IMR-90 (cell line): ENCODE measurements at regions not wholly inside any gene's neighbourhood (a gene's known extent, or its start where the extent isn't known, plus 50 kb on each side); places are given as distances from the start of the nearest gene placed in this dataset.

ENCODE experiments used
- ATAC-seq: fragments of 200-7000 bp; cut with Tn5 transposase; 2 replicates; pipeline ENCODE4 v1.9.1; 2020; ENCODE audit warnings: low read depth, mild to moderate bottlenecking, moderate library complexity
- BruUV-seq: library from RNA; stranded (reverse); fragments of 400-500 nt; replicated peaks from 2 replicates; lab custom pipeline; 2021; lab: Mats Ljungman, UMichigan
- CTCF ChIA-PET: fragments of 300-600 bp; formaldehyde crosslinking; extraction: SDS; loops from one replicate; lab custom pipeline; 2021; ENCODE audit warnings: antibody characterized with exemption; lab: Yijun Ruan, JAX
- POLR2A ChIA-PET: fragments of 300-600 bp; sonication (Branson Sonifier 250); formaldehyde crosslinking; loops from one replicate; lab custom pipeline; 2022; ENCODE audit warnings: antibody characterized with exemption; ENCODE audit not compliant: unreplicated experiment; lab: Charles Lee
- DNase-seq: peaks from one replicate; pipeline ENCODE4 v3.0.0; 2013
- H2AFZ ChIP-seq: replicated peaks from 2 replicates; pipeline ENCODE3; 2013; ENCODE audit warnings: low read length, mild to moderate bottlenecking; ENCODE audit not compliant: poor library complexity
- H2AK5ac ChIP-seq: 2 replicates; pipeline ENCODE4 v1.6.1; 2013; ENCODE audit warnings: low read depth, low read length, inconsistent platforms
- H2AK9ac ChIP-seq: replicated peaks from 2 replicates; pipeline ENCODE3; 2013; ENCODE audit warnings: mild to moderate bottlenecking, low read depth, low read length, moderate library complexity; ENCODE audit not compliant: poor library complexity
- H2BK120ac ChIP-seq: 2 replicates; pipeline ENCODE4 v1.6.1; 2013; ENCODE audit warnings: low read depth, low read length, inconsistent platforms
- H2BK15ac ChIP-seq: 3 replicates; pipeline ENCODE4 v1.6.1; 2013; ENCODE audit warnings: low read depth, low read length, inconsistent platforms
- H2BK20ac ChIP-seq: 2 replicates; pipeline ENCODE4 v1.6.1; 2013; ENCODE audit warnings: low read depth, mild to moderate bottlenecking, inconsistent platforms, low read length, moderate library complexity
- H2BK5ac ChIP-seq: 2 replicates; pipeline ENCODE4 v1.6.1; 2013; ENCODE audit warnings: mild to moderate bottlenecking, low read depth, low read length, inconsistent platforms; ENCODE audit not compliant: poor library complexity, severe bottlenecking
- H3K14ac ChIP-seq: replicated peaks from 2 replicates; pipeline ENCODE4 v1.6.1; 2013; ENCODE audit warnings: low read depth, low read length, inconsistent platforms
- H3K18ac ChIP-seq: 2 replicates; pipeline ENCODE4 v1.6.1; 2013; ENCODE audit warnings: low read depth, low read length, control low read depth
- H3K23ac ChIP-seq: 2 replicates; pipeline ENCODE4 v1.6.1; 2013; ENCODE audit warnings: low read depth, low read length, inconsistent platforms
- H3K27ac ChIP-seq: 2 replicates; pipeline ENCODE4 v1.5.1; 2013; ENCODE audit warnings: mild to moderate bottlenecking, control low read depth, low read length; ENCODE audit not compliant: insufficient read depth
- H3K27me3 ChIP-seq: 2 replicates; pipeline ENCODE4 v1.6.1; 2013; ENCODE audit warnings: low read length; ENCODE audit not compliant: control insufficient read depth, insufficient read depth
- H3K36me3 ChIP-seq: 2 replicates; pipeline ENCODE4 v1.6.1; 2013; ENCODE audit warnings: low read length, mixed read lengths; ENCODE audit not compliant: control insufficient read depth, insufficient read depth
- H3K4ac ChIP-seq: 2 replicates; pipeline ENCODE4 v1.6.1; 2013; ENCODE audit warnings: low read depth, low read length, inconsistent platforms
- H3K4me1 ChIP-seq: 2 replicates; pipeline ENCODE4 v1.6.1; 2013; ENCODE audit warnings: low read length, mixed read lengths; ENCODE audit not compliant: control insufficient read depth, insufficient read depth
- H3K4me2 ChIP-seq: 2 replicates; pipeline ENCODE4 v1.6.1; 2013; ENCODE audit warnings: low read depth, mild to moderate bottlenecking, control low read depth, low read length, moderate library complexity
- H3K4me3 ChIP-seq: 2 replicates; pipeline ENCODE4 v1.5.1; 2013; ENCODE audit warnings: low read depth, mild to moderate bottlenecking, control low read depth, low read length, moderate library complexity; ENCODE audit not compliant: insufficient read depth
- H3K56ac ChIP-seq: 2 replicates; pipeline ENCODE4 v1.6.1; 2013; ENCODE audit warnings: low read length, inconsistent platforms; ENCODE audit not compliant: insufficient read depth; ENCODE audit errors: extremely low read depth
- H3K79me1 ChIP-seq, 2 experiments: 2 replicates each; pipeline ENCODE4 v1.6.1; 2013; ENCODE audit warnings: low read length in 2 of 2, inconsistent platforms in 1 of 2, low read depth in 1 of 2
- H3K9ac ChIP-seq: 2 replicates; pipeline ENCODE4 v1.6.1; 2013; ENCODE audit warnings: low read depth, low read length, control low read depth
- H3K9me1 ChIP-seq: 2 replicates; pipeline ENCODE4 v1.6.1; 2013; ENCODE audit warnings: low read length, inconsistent platforms; ENCODE audit not compliant: insufficient read depth
- H3K9me3 ChIP-seq: 2 replicates; pipeline ENCODE4 v1.6.1; 2013; ENCODE audit warnings: low read length; ENCODE audit not compliant: control insufficient read depth, insufficient read depth
- H4K20me1 ChIP-seq: 2 replicates; pipeline ENCODE4 v1.6.1; 2013; ENCODE audit warnings: low read length, inconsistent platforms; ENCODE audit not compliant: insufficient read depth
- H4K5ac ChIP-seq: 2 replicates; pipeline ENCODE4 v1.6.1; 2013; ENCODE audit warnings: mild to moderate bottlenecking, low read depth, low read length, control low read depth
- H4K8ac ChIP-seq, 2 experiments: 2 replicates each; pipeline ENCODE4 v1.6.1; 2013; ENCODE audit warnings: low read depth in 2 of 2, low read length in 2 of 2, control low read depth in 1 of 2, inconsistent platforms in 1 of 2
- H4K91ac ChIP-seq: 2 replicates; pipeline ENCODE4 v1.6.1; 2013; ENCODE audit warnings: low read depth, low read length, inconsistent platforms; ENCODE audit not compliant: insufficient read depth
- BHLHE40 ChIP-seq: fragments of 150-350 bp; IDR thresholded peaks from 2 replicates; pipeline ENCODE4 v1.6.1; 2016; ENCODE audit warnings: mild to moderate bottlenecking, low read depth, low read length
- FOS ChIP-seq: fragments of 150-350 bp; IDR thresholded peaks from 2 replicates; pipeline ENCODE4 v1.6.1; 2016; ENCODE audit warnings: low read depth, low read length
- POLR2A ChIP-seq: IDR thresholded peaks from 2 replicates; pipeline ENCODE4 v1.6.1; 2012; ENCODE audit warnings: mild to moderate bottlenecking, low read depth, low read length
- WGBS, 2 experiments: methylation state at CpG; one replicate each; pipeline versions ENCODE4 v1.1.5 to v1.1.7; 2013; ENCODE audit warnings: missing lambda C conversion rate in 2 of 2; ENCODE audit not compliant: insufficient read length in 1 of 2; ENCODE audit errors: extremely low coverage in 2 of 2; 5-methylcytosine and 5-hydroxymethylcytosine counted together
- dilution Hi-C: fragments of 300-500 bp; cut with HindIII; formaldehyde crosslinking; loops from one replicate; pipeline ENCODE4 v1.14.3; 2018; ENCODE audit warnings: low sequenced_read_pairs; ENCODE audit not compliant: unreplicated experiment
- in situ Hi-C: fragments of 300-500 bp; cut with MboI; formaldehyde crosslinking; loops from 3 replicates; pipeline ENCODE4 v1.14.3; 2019; ENCODE audit warnings: low sequenced_read_pairs, inconsistent platforms, mixed read lengths
- intact Hi-C: fragments of 100-400 bp; cut with micrococcal nuclease; formaldehyde crosslinking; loops from 2 replicates; pipeline ENCODE4 v1.10.0; 2022

- Histone ChIP-seq H3K56ac (no peak overlapping the region), H3K79me1 (no peaks in the 10 kb centered on the region), H3K18ac (no peak overlapping the region), H4K91ac (no peak overlapping the region), H2BK5ac (no peak overlapping the region), H4K5ac (no peak overlapping the region), H3K4me2 (no peak overlapping the region), H2BK20ac (no peak overlapping the region), H3K9me1 (no peaks in the 10 kb centered on the region), H2BK15ac (no peak overlapping the region), H3K27ac (no peak overlapping the region), H2AFZ (no peak overlapping the region), H3K9me3 (peaks cover 12% of the 10 kb centered on the region), H2AK9ac (no peak overlapping the region), H2BK120ac (no peak overlapping the region), H3K27me3 (no peaks in the 10 kb centered on the region), H3K36me3 (no peaks in the 10 kb centered on the region), H4K20me1 (no peaks in the 10 kb centered on the region), H3K14ac (no peak overlapping the region), H3K23ac (no peak overlapping the region), H4K8ac (no peak overlapping the region), H3K9ac (no peak overlapping the region), H3K4me3 (no peak overlapping the region), H3K4ac (no peak overlapping the region), H3K4me1 (no peaks in the 10 kb centered on the region), H2AK5ac (no peak overlapping the region)
- BruUV-seq = no TSS peak
- no CpG with 5 or more reads among the region's 5 CpGs for WGBS, 2 experiments
- dilution Hi-C loops = no loop called here
- no peak for TF ChIP-seq FOS
- TF ChIP-seq POLR2A = no peak
- TF ChIP-seq BHLHE40 = no peak
- intact Hi-C loops = no loop called here
- ChIA-PET CTCF (no interaction called here), POLR2A (no interaction called here)
- DNase-seq = no peak
- no peak for ATAC-seq
- in situ Hi-C loops = no loop called here
Measured at GRCh38 chr2:129192117-129192516, 787.3 kb upstream of the RAB6C start.
